T-helper 2 cell treated with Interferon-gamma antibody and Interleukin-4, amounts not matched to agents 5 μg/mL and 100 μg/mL, for 36 hours (primary cell): ENCODE measurements at regions not wholly inside any gene's neighbourhood (a gene's known extent, or its start where the extent isn't known, plus 50 kb on each side); places are given as distances from the start of the nearest gene placed in this dataset.
"Not testable (repeated sequence)": the region's sequence is repeated elsewhere in the genome, so short reads cannot be mapped to it uniquely, and the experiment has no call there.

Experiments used
- DNase-seq: peaks from one replicate; pipeline ENCODE4 v3.0.0; 2021; ENCODE audit warnings: low spot score
- H3K27ac Mint-ChIP-seq: one replicate; pipeline ENCODE4 v1.8.0; 2021; ENCODE audit warnings: mild to moderate bottlenecking, mixed read lengths
- H3K27me3 Mint-ChIP-seq: one replicate; pipeline ENCODE4 v1.8.0; 2021; ENCODE audit warnings: low read depth, mixed read lengths
- H3K36me3 Mint-ChIP-seq: one replicate; pipeline ENCODE4 v1.8.0; 2021; ENCODE audit warnings: low read depth, mixed read lengths
- H3K4me1 Mint-ChIP-seq: one replicate; pipeline ENCODE4 v1.8.0; 2021; ENCODE audit warnings: low read depth, mixed read lengths
- H3K4me3 Mint-ChIP-seq: one replicate; pipeline ENCODE4 v1.8.0; 2022; ENCODE audit warnings: mild to moderate bottlenecking, moderate library complexity, mixed read lengths
- H3K9me3 Mint-ChIP-seq: one replicate; pipeline ENCODE4 v1.8.0; 2021; ENCODE audit warnings: mixed read lengths

GRCh38 chr6:27139756-27140579 lies 107.5 kb upstream of the PRSS16 start:
- no peaks in the 10 kb centered on the region for H3K9me3 Mint-ChIP-seq
- DNase-seq, result no peak
- peak overlapping the region; percentile 93 for H3K4me3 Mint-ChIP-seq
- peaks cover 41% of the 10 kb centered on the region for H3K4me1 Mint-ChIP-seq
- peaks cover 27% of the 10 kb centered on the region for H3K36me3 Mint-ChIP-seq
- H3K27me3 Mint-ChIP-seq, result no peaks in the 10 kb centered on the region
- peak overlapping the region; percentile 97 for H3K27ac Mint-ChIP-seq

GRCh38 chr6:27140999-27141528 lies 106.4 kb upstream of the PRSS16 start:
- DNase-seq, result no peak
- Mint-ChIP-seq H3K4me3 (peak overlapping the region; percentile 87), H3K36me3 (peaks cover 27% of the 10 kb centered on the region), H3K4me1 (peaks cover 41% of the 10 kb centered on the region), H3K27ac (peak overlapping the region; percentile 93), H3K9me3 (no peaks in the 10 kb centered on the region), H3K27me3 (no peaks in the 10 kb centered on the region)

GRCh38 chr6:27141529-27142015 lies 105.9 kb upstream of the PRSS16 start:
- Mint-ChIP-seq H3K9me3 (no peaks in the 10 kb centered on the region), H3K4me1 (peaks cover 41% of the 10 kb centered on the region), H3K27ac (peak overlapping the region; percentile 93), H3K27me3 (no peaks in the 10 kb centered on the region), H3K4me3 (peak overlapping the region; percentile 87), H3K36me3 (peaks cover 27% of the 10 kb centered on the region)
- no peak for DNase-seq

- Mint-ChIP-seq H3K36me3 (peaks cover 27% of the 10 kb centered on the region), H3K4me3 (peak overlapping the region; percentile 60), H3K4me1 (peaks cover 30% of the 10 kb centered on the region)
- not testable (repeated sequence) for H3K27me3 Mint-ChIP-seq, DNase-seq, H3K9me3 Mint-ChIP-seq, H3K27ac Mint-ChIP-seq
Observed at GRCh38 chr6:27143020-27143388, 104.5 kb upstream of the PRSS16 start.

- Mint-ChIP-seq H3K36me3 (peaks cover 25% of the 10 kb centered on the region), H3K27ac (peak overlapping the region; percentile 74), H3K9me3 (no peaks in the 10 kb centered on the region), H3K4me3 (peak overlapping the region; percentile 60), H3K4me1 (peaks cover 28% of the 10 kb centered on the region), H3K27me3 (no peaks in the 10 kb centered on the region)
- no peak for DNase-seq
Observed at GRCh38 chr6:27143474-27144026, 104.0 kb upstream of the PRSS16 start.

- Mint-ChIP-seq H3K27ac (peak overlapping the region; percentile 74), H3K9me3 (no peaks in the 10 kb centered on the region), H3K4me1 (peaks cover 27% of the 10 kb centered on the region), H3K27me3 (no peaks in the 10 kb centered on the region), H3K4me3 (no peak overlapping the region), H3K36me3 (peaks cover 15% of the 10 kb centered on the region)
- no peak for DNase-seq
Observed at GRCh38 chr6:27144740-27145079, 102.8 kb upstream of the PRSS16 start.

- DNase-seq, result peak; percentile 72
- H3K36me3 Mint-ChIP-seq, result peaks cover 8% of the 10 kb centered on the region
- H3K4me1 Mint-ChIP-seq, result peaks cover 23% of the 10 kb centered on the region
- no peaks in the 10 kb centered on the region for H3K27me3 Mint-ChIP-seq
- H3K4me3 Mint-ChIP-seq, result no peak overlapping the region
- H3K9me3 Mint-ChIP-seq, result no peaks in the 10 kb centered on the region
- H3K27ac Mint-ChIP-seq, result no peak overlapping the region
Observed at GRCh38 chr6:27145731-27146455, 101.6 kb upstream of the PRSS16 start.

GRCh38 chr6:27146456-27146705 lies 101.1 kb upstream of the PRSS16 start:
- H3K27me3 Mint-ChIP-seq, H3K36me3 Mint-ChIP-seq, H3K27ac Mint-ChIP-seq, H3K9me3 Mint-ChIP-seq, DNase-seq, H3K4me3 Mint-ChIP-seq: not testable (repeated sequence)
- peaks cover 20% of the 10 kb centered on the region for H3K4me1 Mint-ChIP-seq

- Mint-ChIP-seq H3K27me3 (no peaks in the 10 kb centered on the region), H3K36me3 (peaks cover 3% of the 10 kb centered on the region), H3K27ac (no peak overlapping the region), H3K4me1 (peaks cover 16% of the 10 kb centered on the region), H3K9me3 (no peaks in the 10 kb centered on the region), H3K4me3 (no peak overlapping the region)
- peak; percentile 86 for DNase-seq
Observed at GRCh38 chr6:27146706-27147505, 100.6 kb upstream of the PRSS16 start.

GRCh38 chr6:27148404-27148795 lies 99.1 kb upstream of the PRSS16 start:
- no peak for DNase-seq
- Mint-ChIP-seq H3K4me1 (peaks cover 14% of the 10 kb centered on the region), H3K27me3 (no peaks in the 10 kb centered on the region), H3K36me3 (peaks cover 1% of the 10 kb centered on the region), H3K9me3 (no peaks in the 10 kb centered on the region), H3K4me3 (no peak overlapping the region), H3K27ac (peak overlapping the region; percentile 76)

GRCh38 chr6:27149150-27149549 lies 98.4 kb upstream of the PRSS16 start:
- Mint-ChIP-seq H3K36me3 (no peaks in the 10 kb centered on the region), H3K27ac (peak overlapping the region; percentile 56), H3K4me3 (peak overlapping the region; percentile 54), H3K9me3 (no peaks in the 10 kb centered on the region), H3K27me3 (no peaks in the 10 kb centered on the region), H3K4me1 (peaks cover 12% of the 10 kb centered on the region)
- no peak for DNase-seq

GRCh38 chr6:27154696-27155095 lies 92.8 kb upstream of the PRSS16 start:
- Mint-ChIP-seq H3K27ac (peak overlapping the region; percentile 86), H3K36me3 (no peaks in the 10 kb centered on the region), H3K4me1 (peaks cover 39% of the 10 kb centered on the region), H3K4me3 (peak overlapping the region; percentile 57), H3K9me3 (no peaks in the 10 kb centered on the region), H3K27me3 (no peaks in the 10 kb centered on the region)
- no peak for DNase-seq

GRCh38 chr6:27156874-27157458 lies 90.5 kb upstream of the PRSS16 start:
- Mint-ChIP-seq H3K9me3 (no peaks in the 10 kb centered on the region), H3K27ac (peak overlapping the region; percentile 76), H3K27me3 (no peaks in the 10 kb centered on the region), H3K4me1 (peaks cover 49% of the 10 kb centered on the region), H3K36me3 (no peaks in the 10 kb centered on the region), H3K4me3 (peak overlapping the region; percentile 65)
- no peak for DNase-seq
